SU-DHL-6 (cell line): ENCODE measurements at regions not wholly inside any gene's neighbourhood (a gene's known extent, or its start where the extent isn't known, plus 50 kb on each side); places are given as distances from the start of the nearest gene placed in this dataset.

Experiments used
- CTCF ChIP-seq: fragments of 200-600 bp; sonication (generic); IDR thresholded peaks from one replicate; pipeline ENCODE4 v1.5.1; 2017; ENCODE audit warnings: antibody characterized with exemption, mild to moderate bottlenecking, low read length, moderate library complexity; ENCODE audit not compliant: insufficient read depth, poor library complexity, severe bottlenecking
- EZH2phosphoT487 ChIP-seq: fragments of 200-600 bp; sonication (generic), shearing (Covaris generic); conservative IDR thresholded peaks from 2 replicates; pipeline ENCODE4 v1.6.1; 2018; ENCODE audit warnings: mild to moderate bottlenecking, antibody characterized with exemption, low read length, moderate library complexity, mixed read lengths

- no peak for TF ChIP-seq CTCF
- no peak for TF ChIP-seq EZH2phosphoT487
Measured at GRCh38 chr1:87926921-87927320, 598.2 kb downstream of the LMO4 start.
